OCI-LY1 (cell line): ENCODE measurements at regions not wholly inside any gene's neighbourhood (a gene's known extent, or its start where the extent isn't known, plus 50 kb on each side); places are given as distances from the start of the nearest gene placed in this dataset.

ENCODE experiments used
- H2AFZ ChIP-seq: fragments of 200-600 bp; sonication (generic), shearing (Covaris generic); 2 replicates; pipeline ENCODE4 v1.6.0; 2014; ENCODE audit warnings: antibody characterized with exemption, mild to moderate bottlenecking, low read length
- H3F3A ChIP-seq: fragments of 200-600 bp; sonication (generic), shearing (Covaris generic); 2 replicates; pipeline ENCODE4 v1.6.0; 2014; ENCODE audit warnings: mild to moderate bottlenecking, antibody characterized with exemption, low read length, moderate library complexity; ENCODE audit not compliant: insufficient read depth
- H3K27ac ChIP-seq: fragments of 200-600 bp; sonication (generic); 2 replicates; pipeline ENCODE4 v1.5.1; 2014; ENCODE audit warnings: low read length, mixed run types, mild to moderate bottlenecking, low read depth; ENCODE audit not compliant: poor library complexity, severe bottlenecking
- H3K27me3 ChIP-seq: fragments of 200-600 bp; sonication (generic); 2 replicates; pipeline ENCODE4 v1.6.0; 2014; ENCODE audit warnings: antibody characterized with exemption, mild to moderate bottlenecking, low read length, moderate library complexity; ENCODE audit not compliant: insufficient read depth
- H3K36me3 ChIP-seq: fragments of 200-600 bp; sonication (generic); 2 replicates; pipeline ENCODE4 v1.6.1; 2014; ENCODE audit warnings: mild to moderate bottlenecking, antibody characterized with exemption, low read length, moderate library complexity, mixed read lengths; ENCODE audit not compliant: insufficient read depth
- H3K4me1 ChIP-seq: fragments of 200-600 bp; sonication (generic); 2 replicates; pipeline ENCODE4 v1.5.1; 2014; ENCODE audit warnings: mild to moderate bottlenecking, low read length, moderate library complexity; ENCODE audit not compliant: insufficient read depth, severe bottlenecking
- H3K4me2 ChIP-seq: fragments of 200-600 bp; sonication (generic), shearing (Covaris generic); 2 replicates; pipeline ENCODE4 v1.6.1; 2014; ENCODE audit warnings: low read length
- H3K4me3 ChIP-seq: fragments of 200-600 bp; sonication (generic); 2 replicates; pipeline ENCODE4 v1.5.1; 2014; ENCODE audit warnings: low read length, low read depth, mild to moderate bottlenecking, mixed read lengths; ENCODE audit not compliant: poor library complexity, severe bottlenecking
- H3K79me2 ChIP-seq: fragments of 200-600 bp; shearing (Covaris generic); 2 replicates; pipeline ENCODE4 v1.6.1; 2016; ENCODE audit warnings: mixed run types, low read length, mixed read lengths; ENCODE audit not compliant: insufficient read depth
- H3K9ac ChIP-seq: fragments of 200-600 bp; sonication (generic), shearing (Covaris generic); 2 replicates; pipeline ENCODE4 v1.6.1; 2014; ENCODE audit warnings: mild to moderate bottlenecking, low read length, mixed read lengths
- H3K9me2 ChIP-seq: fragments of 200-600 bp; sonication (generic), shearing (Covaris generic); 2 replicates; pipeline ENCODE4 v1.6.1; 2014; ENCODE audit warnings: low read depth, mild to moderate bottlenecking, low read length, mixed read lengths
- H3K9me3 ChIP-seq: fragments of 200-600 bp; shearing (Covaris generic); 2 replicates; pipeline ENCODE4 v1.6.1; 2014; ENCODE audit warnings: low read length, mixed read lengths
- H4K20me1 ChIP-seq: fragments of 200-600 bp; sonication (generic), shearing (Covaris generic); 2 replicates; pipeline ENCODE4 v1.6.0; 2016; ENCODE audit warnings: mild to moderate bottlenecking, low read length; ENCODE audit not compliant: insufficient read depth
- EZH2 ChIP-seq: fragments of 200-600 bp; sonication (generic), shearing (Covaris generic); IDR thresholded peaks from 2 replicates; pipeline ENCODE4 v1.8.0; 2017; ENCODE audit warnings: borderline replicate concordance, mixed run types, mild to moderate bottlenecking, antibody characterized with exemption, low read length, moderate library complexity, mixed read lengths
- TF ChIP-seq, protein P1 (sequence below): fragments of 200-600 bp; sonication (generic), shearing (Covaris generic); IDR thresholded peaks from 2 replicates; pipeline ENCODE4 v1.5.1; 2017; ENCODE audit warnings: mild to moderate bottlenecking, antibody characterized with exemption, low read length, moderate library complexity, mixed read lengths

DNA sequence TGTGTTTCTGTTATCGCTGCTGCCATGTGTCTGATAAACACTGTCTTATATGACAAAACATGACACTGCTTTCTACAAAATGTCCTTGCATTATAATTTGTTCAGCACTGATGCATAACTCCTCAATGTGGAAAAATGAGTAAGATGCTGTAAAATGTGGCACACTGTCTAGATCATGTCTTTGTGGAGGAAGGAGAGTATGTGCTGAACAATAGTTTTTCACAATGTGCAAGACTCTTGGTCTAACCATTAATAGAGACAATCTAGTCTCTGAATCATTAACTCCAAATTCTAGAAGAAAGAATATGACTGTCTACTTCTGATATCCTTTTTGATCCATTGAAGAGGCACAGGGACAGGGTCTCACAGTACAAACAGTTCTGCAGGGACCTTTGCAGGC is 127.9 kb upstream of the RARB start:
- Histone ChIP-seq H3K9me2 (no peaks in the 10 kb centered on the region), H3F3A (no peaks in the 10 kb centered on the region), H3K4me1 (no peaks in the 10 kb centered on the region), H3K9ac (no peak overlapping the region), H3K27ac (no peak overlapping the region), H3K79me2 (no peaks in the 10 kb centered on the region), H3K27me3 (no peaks in the 10 kb centered on the region), H3K4me3 (no peak overlapping the region), H3K9me3 (no peaks in the 10 kb centered on the region), H4K20me1 (no peaks in the 10 kb centered on the region), H3K36me3 (no peaks in the 10 kb centered on the region), H3K4me2 (no peak overlapping the region), H2AFZ (no peak overlapping the region)
- TF ChIP-seq, protein P1, sequence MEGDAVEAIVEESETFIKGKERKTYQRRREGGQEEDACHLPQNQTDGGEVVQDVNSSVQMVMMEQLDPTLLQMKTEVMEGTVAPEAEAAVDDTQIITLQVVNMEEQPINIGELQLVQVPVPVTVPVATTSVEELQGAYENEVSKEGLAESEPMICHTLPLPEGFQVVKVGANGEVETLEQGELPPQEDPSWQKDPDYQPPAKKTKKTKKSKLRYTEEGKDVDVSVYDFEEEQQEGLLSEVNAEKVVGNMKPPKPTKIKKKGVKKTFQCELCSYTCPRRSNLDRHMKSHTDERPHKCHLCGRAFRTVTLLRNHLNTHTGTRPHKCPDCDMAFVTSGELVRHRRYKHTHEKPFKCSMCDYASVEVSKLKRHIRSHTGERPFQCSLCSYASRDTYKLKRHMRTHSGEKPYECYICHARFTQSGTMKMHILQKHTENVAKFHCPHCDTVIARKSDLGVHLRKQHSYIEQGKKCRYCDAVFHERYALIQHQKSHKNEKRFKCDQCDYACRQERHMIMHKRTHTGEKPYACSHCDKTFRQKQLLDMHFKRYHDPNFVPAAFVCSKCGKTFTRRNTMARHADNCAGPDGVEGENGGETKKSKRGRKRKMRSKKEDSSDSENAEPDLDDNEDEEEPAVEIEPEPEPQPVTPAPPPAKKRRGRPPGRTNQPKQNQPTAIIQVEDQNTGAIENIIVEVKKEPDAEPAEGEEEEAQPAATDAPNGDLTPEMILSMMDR = no peak
- no peak for TF ChIP-seq EZH2

DNA sequence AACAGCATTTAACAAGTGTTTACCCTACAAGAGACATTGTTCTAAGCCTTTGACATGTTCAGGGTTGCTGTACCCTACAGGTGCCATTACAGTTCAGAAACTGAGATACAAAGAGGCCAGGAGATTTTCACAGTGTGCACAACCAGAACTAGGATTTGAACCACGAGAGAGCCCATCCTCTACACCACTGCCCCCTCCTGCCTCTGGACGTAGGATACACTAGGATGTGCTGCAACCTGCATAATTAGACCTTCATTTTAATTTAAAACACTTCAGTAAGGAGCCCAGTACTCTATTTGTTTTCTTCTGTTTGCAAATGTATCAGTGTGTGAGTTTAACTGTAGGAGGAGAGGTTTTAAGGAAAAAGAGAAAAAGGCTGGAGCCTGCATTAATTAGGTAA is 123.1 kb upstream of the RARB start:
- Histone ChIP-seq H3K79me2 (no peaks in the 10 kb centered on the region), H3K9me2 (no peaks in the 10 kb centered on the region), H3K9ac (no peak overlapping the region), H3K27ac (no peak overlapping the region), H3K27me3 (no peaks in the 10 kb centered on the region), H3K4me3 (no peak overlapping the region), H3F3A (no peaks in the 10 kb centered on the region), H3K4me1 (no peaks in the 10 kb centered on the region), H3K9me3 (no peaks in the 10 kb centered on the region), H2AFZ (no peak overlapping the region), H3K4me2 (no peak overlapping the region), H3K36me3 (no peaks in the 10 kb centered on the region), H4K20me1 (no peaks in the 10 kb centered on the region)
- no peak for TF ChIP-seq EZH2
- TF ChIP-seq, protein P1 = no peak

DNA sequence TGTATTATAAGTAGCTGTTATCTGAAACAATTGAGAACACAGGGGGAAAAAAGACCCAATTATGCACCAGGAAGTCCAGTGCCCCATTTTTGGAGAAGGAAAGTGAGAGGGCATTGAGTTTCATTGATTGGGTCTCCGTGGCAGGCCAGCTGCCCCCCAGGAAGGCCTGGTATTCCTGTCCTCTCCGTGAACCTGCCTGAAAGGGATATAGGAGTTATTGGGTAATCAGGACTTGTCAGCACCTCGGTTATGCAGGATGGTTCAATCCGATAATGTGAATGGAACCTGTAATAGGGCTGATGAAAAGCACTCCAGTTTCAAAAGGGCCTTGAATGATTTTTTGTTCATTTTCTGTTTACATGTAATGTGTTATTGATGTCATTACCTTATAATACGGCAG is 122.0 kb upstream of the RARB start:
- TF ChIP-seq, protein P1 = no peak
- TF ChIP-seq EZH2 = no peak
- Histone ChIP-seq H3F3A (no peaks in the 10 kb centered on the region), H3K4me3 (no peak overlapping the region), H3K9ac (no peak overlapping the region), H3K27ac (no peak overlapping the region), H3K9me2 (no peaks in the 10 kb centered on the region), H3K9me3 (no peaks in the 10 kb centered on the region), H4K20me1 (no peaks in the 10 kb centered on the region), H3K4me1 (no peaks in the 10 kb centered on the region), H2AFZ (no peak overlapping the region), H3K36me3 (no peaks in the 10 kb centered on the region), H3K27me3 (no peaks in the 10 kb centered on the region), H3K79me2 (no peaks in the 10 kb centered on the region), H3K4me2 (no peak overlapping the region)
